WI38 (cell line): ENCODE measurements at regions not wholly inside any gene's neighbourhood (a gene's known extent, or its start where the extent isn't known, plus 50 kb on each side); places are given as distances from the start of the nearest gene placed in this dataset.

Source experiments
- H3K4me3 ChIP-seq: 2 replicates; pipeline ENCODE4 v1.5.1; 2011; ENCODE audit warnings: low read depth, mild to moderate bottlenecking, control low read depth, low read length
- CTCF ChIP-seq: IDR thresholded peaks from 2 replicates; pipeline ENCODE4 v1.5.1; 2012; ENCODE audit warnings: low read depth, mild to moderate bottlenecking, control low read depth, low read length

- no peak for TF ChIP-seq CTCF
- no peak overlapping the region for H3K4me3 ChIP-seq
Measured at GRCh38 chr14:65296402-65296801, 116.1 kb upstream of the FUT8 start.

GRCh38 chr14:65296876-65297275, 115.7 kb upstream of the FUT8 start:
- no peak for TF ChIP-seq CTCF

GRCh38 chr14:65297744-65298143, 114.8 kb upstream of the FUT8 start:
- TF ChIP-seq CTCF: no peak
- H3K4me3 ChIP-seq: no peak overlapping the region

More at GRCh38 chr14:65296876-65297275, 115.7 kb upstream of the FUT8 start:
- no peak overlapping the region for H3K4me3 ChIP-seq

GRCh38 chr14:65299826-65300225, 112.7 kb upstream of the FUT8 start:
- no peak overlapping the region for H3K4me3 ChIP-seq
- no peak for TF ChIP-seq CTCF

DNA sequence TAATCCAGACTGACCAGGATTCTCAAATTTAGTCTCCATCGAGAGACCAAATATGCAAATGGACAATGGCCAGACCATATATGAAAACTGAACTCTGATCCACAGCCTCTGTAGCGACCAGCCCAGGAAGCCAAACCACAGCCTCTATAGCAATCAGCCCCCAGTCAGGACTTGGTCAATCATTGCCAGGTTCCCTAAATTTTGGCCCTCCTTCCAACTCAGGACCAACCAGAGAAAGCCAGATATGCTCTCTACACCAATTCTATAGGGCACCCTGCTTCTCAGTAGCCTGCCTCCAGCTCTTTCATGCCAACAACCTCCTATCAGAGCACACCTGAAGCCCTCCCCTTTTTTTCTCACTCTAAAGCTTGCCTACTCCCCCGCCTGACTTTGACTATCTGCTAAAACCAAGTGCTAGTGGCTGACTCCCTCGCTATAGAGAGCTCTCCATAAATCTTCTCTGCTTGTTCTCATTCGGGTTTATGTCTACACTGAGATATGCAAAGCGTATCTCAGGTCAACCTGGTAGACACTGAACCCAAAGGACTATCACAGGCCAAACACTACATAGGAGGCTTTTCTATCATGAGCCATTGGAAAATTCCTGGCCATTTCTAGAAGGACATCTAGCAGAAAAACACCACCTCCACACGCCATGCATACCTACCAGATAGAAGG, 110.5 kb upstream of the FUT8 start:
- no peak for TF ChIP-seq CTCF
- H3K4me3 ChIP-seq: no peak overlapping the region

- H3K4me3 ChIP-seq: no peak overlapping the region
- no peak for TF ChIP-seq CTCF
Measured at GRCh38 chr14:65302571-65303189, 109.8 kb upstream of the FUT8 start.

DNA sequence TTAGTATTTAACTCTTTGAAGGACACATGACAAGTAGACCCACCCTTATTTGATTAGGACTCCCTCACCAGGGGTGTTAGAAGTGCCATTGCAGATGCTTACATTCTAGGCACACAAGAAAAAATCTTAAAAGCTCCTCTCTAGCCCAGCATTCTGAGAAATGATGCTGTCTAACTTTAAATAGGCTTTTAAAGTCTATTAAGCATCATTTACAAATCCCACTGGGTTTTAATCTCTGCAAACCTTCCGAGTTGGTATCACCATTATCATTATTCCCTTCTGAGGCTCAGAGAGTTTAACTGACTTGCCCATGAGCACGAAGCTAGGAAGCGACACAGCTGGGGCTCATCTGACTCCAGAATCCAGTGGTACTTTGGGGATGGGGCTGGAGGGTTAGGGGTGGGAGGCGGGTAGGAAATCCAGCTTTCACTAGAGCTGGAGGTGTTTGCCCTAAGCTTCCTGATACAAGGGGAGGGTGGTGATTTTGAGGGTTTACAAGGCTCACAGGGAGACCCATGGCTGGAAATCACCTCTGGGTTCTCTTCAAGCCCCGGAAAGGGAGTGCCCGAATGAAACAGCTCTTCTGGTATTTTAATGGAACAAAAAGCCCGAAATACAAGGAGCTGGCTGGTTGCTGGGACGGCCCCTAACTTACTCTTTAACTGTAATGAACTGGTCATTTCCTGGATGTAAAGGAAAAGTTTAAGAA, 109.2 kb upstream of the FUT8 start:
- TF ChIP-seq CTCF: no peak
- no peak overlapping the region for H3K4me3 ChIP-seq
